Fibroblast of lung (primary cell): ENCODE measurements at regions not wholly inside any gene's neighbourhood (a gene's known extent, or its start where the extent isn't known, plus 50 kb on each side); places are given as distances from the start of the nearest gene placed in this dataset.
"Not testable (repeated sequence)": the region's sequence is repeated elsewhere in the genome, so short reads cannot be mapped to it uniquely, and the experiment has no call there.

Source experiments
- DNase-seq, 2 donors: peaks; one replicate each; pipeline versions ENCODE4 v3.0.0 to v3.0.0-alpha.2; 2010; ENCODE audit warnings: low read depth in 2 of 2
- H2AFZ ChIP-seq: 2 replicates; pipeline ENCODE4 v1.5.1; 2012; ENCODE audit warnings: low read length, control low read depth, inconsistent platforms
- H3K27ac ChIP-seq: 2 replicates; pipeline ENCODE4 v1.5.1; 2011; ENCODE audit warnings: low read length, control low read depth; ENCODE audit not compliant: insufficient read depth
- H3K27me3 ChIP-seq: 2 replicates; pipeline ENCODE4 v1.5.1; 2011; ENCODE audit warnings: mild to moderate bottlenecking, low read length; ENCODE audit not compliant: control insufficient read depth, insufficient read depth
- H3K36me3 ChIP-seq: 2 replicates; pipeline ENCODE4 v1.5.1; 2011; ENCODE audit warnings: low read length; ENCODE audit not compliant: control insufficient read depth, insufficient read depth
- H3K4me1 ChIP-seq: 2 replicates; pipeline ENCODE4 v1.5.1; 2011; ENCODE audit warnings: low read length; ENCODE audit not compliant: control insufficient read depth, insufficient read depth; ENCODE audit errors: extremely low read depth
- H3K4me2 ChIP-seq: 2 replicates; pipeline ENCODE4 v1.5.1; 2011; ENCODE audit warnings: low read length, control low read depth; ENCODE audit not compliant: insufficient read depth; ENCODE audit errors: extremely low read depth
- H3K4me3 ChIP-seq, 4 experiments: fragments of 200-600 bp in 1 of 4; sonication (generic) in 1 of 4; replicated peaks in 1 of 4; 2 replicates each; pipeline ENCODE4 v1.5.1; 2011 to 2016; ENCODE audit warnings: low read length in 4 of 4, low read depth in 3 of 4, mild to moderate bottlenecking in 3 of 4, control low read depth in 2 of 4, inconsistent platforms in 1 of 4, mixed read lengths in 1 of 4; ENCODE audit not compliant: insufficient read depth in 1 of 4; ENCODE audit errors: control extremely low read depth in 1 of 4
- H3K79me2 ChIP-seq: 2 replicates; pipeline ENCODE4 v1.5.1; 2012; ENCODE audit warnings: mild to moderate bottlenecking, low read length, inconsistent platforms; ENCODE audit not compliant: control insufficient read depth, insufficient read depth
- H3K9ac ChIP-seq: 2 replicates; pipeline ENCODE4 v1.5.1; 2011; ENCODE audit warnings: mild to moderate bottlenecking, low read length, control low read depth; ENCODE audit not compliant: insufficient read depth
- H3K9me3 ChIP-seq: 2 replicates; pipeline ENCODE4 v1.5.1; 2012; ENCODE audit warnings: low read depth, low read length; ENCODE audit not compliant: control insufficient read depth, insufficient read depth
- H4K20me1 ChIP-seq: 2 replicates; pipeline ENCODE4 v1.5.1; 2011; ENCODE audit warnings: low read length; ENCODE audit not compliant: control insufficient read depth, insufficient read depth; ENCODE audit errors: extremely low read depth
- CTCF ChIP-seq, 2 donors: IDR thresholded peaks in 1 of 2; conservative IDR thresholded peaks in 1 of 2; 1 replicate in 1 of 2; 2 replicates in 1 of 2; pipeline ENCODE4 v1.5.1; 2011 to 2012; ENCODE audit warnings: low read length in 2 of 2, control low read depth in 1 of 2, inconsistent platforms in 1 of 2, low read depth in 1 of 2, mild to moderate bottlenecking in 1 of 2
- EZH2 ChIP-seq: IDR thresholded peaks from 2 replicates; pipeline ENCODE4 v1.5.1; 2012; ENCODE audit warnings: low read length, control low read depth, mild to moderate bottlenecking; ENCODE audit errors: missing control alignments

- Histone ChIP-seq H3K27ac (no peak overlapping the region), H3K9ac (no peak overlapping the region), H2AFZ (no peak overlapping the region), H4K20me1 (peaks cover 2% of the 10 kb centered on the region), H3K4me2 (no peak overlapping the region), H3K79me2 (no peaks in the 10 kb centered on the region), H3K4me3 (no peak overlapping the region), H3K27me3 (no peaks in the 10 kb centered on the region), H3K36me3 (no peaks in the 10 kb centered on the region), H3K9me3 (no peaks in the 10 kb centered on the region), H3K4me1 (no peaks in the 10 kb centered on the region)
- DNase-seq = no peak
- TF ChIP-seq CTCF (conservative IDR thresholded peaks at IDR 0.05 in 1 of 2, IDR thresholded peaks at IDR 0.05 in 1 of 2; ENCODE audit: low read depth in 1 of 2, low read length in 2 of 2) = no peak
- TF ChIP-seq EZH2 = no peak
These were observed 171.6 kb downstream of the DPY19L2 start for GRCh38 chr12:63496654-63497053.

GRCh38 chr12:63495974-63496373 is 172.3 kb downstream of the DPY19L2 start:
- Histone ChIP-seq H3K27ac (no peak overlapping the region), H3K4me1 (no peaks in the 10 kb centered on the region), H4K20me1 (no peaks in the 10 kb centered on the region), H3K27me3 (no peaks in the 10 kb centered on the region), H3K9ac (no peak overlapping the region), H3K36me3 (no peaks in the 10 kb centered on the region), H3K4me3 (no peak overlapping the region), H3K79me2 (no peaks in the 10 kb centered on the region), H3K4me2 (no peak overlapping the region), H2AFZ (no peak overlapping the region), H3K9me3 (no peaks in the 10 kb centered on the region)
- TF ChIP-seq EZH2 = no peak
- TF ChIP-seq CTCF (conservative IDR thresholded peaks at IDR 0.05 in 1 of 2, IDR thresholded peaks at IDR 0.05 in 1 of 2; ENCODE audit: low read depth in 1 of 2, low read length in 2 of 2) = no peak
- DNase-seq = no peak

- H4K20me1 ChIP-seq, H3K4me2 ChIP-seq, H3K4me3 ChIP-seq, H3K36me3 ChIP-seq, DNase-seq, H3K27me3 ChIP-seq, H3K9me3 ChIP-seq, H2AFZ ChIP-seq, H3K27ac ChIP-seq, H3K9ac ChIP-seq, H3K79me2 ChIP-seq, H3K4me1 ChIP-seq: not testable (repeated sequence)
These were observed 174.9 kb downstream of the DPY19L2 start for GRCh38 chr12:63493357-63493756.
